ENCODE measurements at regions not wholly inside any gene's neighbourhood (a gene's known extent, or its start where the extent isn't known, plus 50 kb on each side); places are given as distances from the start of the nearest gene placed in this dataset.

DNA sequence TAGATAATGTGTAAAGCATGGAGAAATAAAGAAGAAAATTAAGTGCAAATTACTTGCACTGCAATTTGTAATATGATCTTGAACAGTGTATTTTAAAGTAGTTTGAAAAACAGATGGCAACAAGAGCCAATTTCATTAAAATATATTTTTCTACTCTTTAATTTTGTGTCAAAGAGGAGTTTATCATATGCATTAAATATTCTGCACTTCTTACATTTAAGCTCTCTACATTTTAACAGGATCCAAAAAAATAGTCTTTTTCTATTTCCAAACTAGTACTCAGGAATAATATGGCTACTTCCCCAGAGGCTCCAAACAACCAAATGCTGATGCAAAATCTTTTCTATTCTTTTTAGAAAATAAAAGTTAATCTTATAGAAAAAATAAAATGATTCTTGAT is 1221.5 kb downstream of the FSCB start (continued):
- TF ChIP-seq, protein P1, sequence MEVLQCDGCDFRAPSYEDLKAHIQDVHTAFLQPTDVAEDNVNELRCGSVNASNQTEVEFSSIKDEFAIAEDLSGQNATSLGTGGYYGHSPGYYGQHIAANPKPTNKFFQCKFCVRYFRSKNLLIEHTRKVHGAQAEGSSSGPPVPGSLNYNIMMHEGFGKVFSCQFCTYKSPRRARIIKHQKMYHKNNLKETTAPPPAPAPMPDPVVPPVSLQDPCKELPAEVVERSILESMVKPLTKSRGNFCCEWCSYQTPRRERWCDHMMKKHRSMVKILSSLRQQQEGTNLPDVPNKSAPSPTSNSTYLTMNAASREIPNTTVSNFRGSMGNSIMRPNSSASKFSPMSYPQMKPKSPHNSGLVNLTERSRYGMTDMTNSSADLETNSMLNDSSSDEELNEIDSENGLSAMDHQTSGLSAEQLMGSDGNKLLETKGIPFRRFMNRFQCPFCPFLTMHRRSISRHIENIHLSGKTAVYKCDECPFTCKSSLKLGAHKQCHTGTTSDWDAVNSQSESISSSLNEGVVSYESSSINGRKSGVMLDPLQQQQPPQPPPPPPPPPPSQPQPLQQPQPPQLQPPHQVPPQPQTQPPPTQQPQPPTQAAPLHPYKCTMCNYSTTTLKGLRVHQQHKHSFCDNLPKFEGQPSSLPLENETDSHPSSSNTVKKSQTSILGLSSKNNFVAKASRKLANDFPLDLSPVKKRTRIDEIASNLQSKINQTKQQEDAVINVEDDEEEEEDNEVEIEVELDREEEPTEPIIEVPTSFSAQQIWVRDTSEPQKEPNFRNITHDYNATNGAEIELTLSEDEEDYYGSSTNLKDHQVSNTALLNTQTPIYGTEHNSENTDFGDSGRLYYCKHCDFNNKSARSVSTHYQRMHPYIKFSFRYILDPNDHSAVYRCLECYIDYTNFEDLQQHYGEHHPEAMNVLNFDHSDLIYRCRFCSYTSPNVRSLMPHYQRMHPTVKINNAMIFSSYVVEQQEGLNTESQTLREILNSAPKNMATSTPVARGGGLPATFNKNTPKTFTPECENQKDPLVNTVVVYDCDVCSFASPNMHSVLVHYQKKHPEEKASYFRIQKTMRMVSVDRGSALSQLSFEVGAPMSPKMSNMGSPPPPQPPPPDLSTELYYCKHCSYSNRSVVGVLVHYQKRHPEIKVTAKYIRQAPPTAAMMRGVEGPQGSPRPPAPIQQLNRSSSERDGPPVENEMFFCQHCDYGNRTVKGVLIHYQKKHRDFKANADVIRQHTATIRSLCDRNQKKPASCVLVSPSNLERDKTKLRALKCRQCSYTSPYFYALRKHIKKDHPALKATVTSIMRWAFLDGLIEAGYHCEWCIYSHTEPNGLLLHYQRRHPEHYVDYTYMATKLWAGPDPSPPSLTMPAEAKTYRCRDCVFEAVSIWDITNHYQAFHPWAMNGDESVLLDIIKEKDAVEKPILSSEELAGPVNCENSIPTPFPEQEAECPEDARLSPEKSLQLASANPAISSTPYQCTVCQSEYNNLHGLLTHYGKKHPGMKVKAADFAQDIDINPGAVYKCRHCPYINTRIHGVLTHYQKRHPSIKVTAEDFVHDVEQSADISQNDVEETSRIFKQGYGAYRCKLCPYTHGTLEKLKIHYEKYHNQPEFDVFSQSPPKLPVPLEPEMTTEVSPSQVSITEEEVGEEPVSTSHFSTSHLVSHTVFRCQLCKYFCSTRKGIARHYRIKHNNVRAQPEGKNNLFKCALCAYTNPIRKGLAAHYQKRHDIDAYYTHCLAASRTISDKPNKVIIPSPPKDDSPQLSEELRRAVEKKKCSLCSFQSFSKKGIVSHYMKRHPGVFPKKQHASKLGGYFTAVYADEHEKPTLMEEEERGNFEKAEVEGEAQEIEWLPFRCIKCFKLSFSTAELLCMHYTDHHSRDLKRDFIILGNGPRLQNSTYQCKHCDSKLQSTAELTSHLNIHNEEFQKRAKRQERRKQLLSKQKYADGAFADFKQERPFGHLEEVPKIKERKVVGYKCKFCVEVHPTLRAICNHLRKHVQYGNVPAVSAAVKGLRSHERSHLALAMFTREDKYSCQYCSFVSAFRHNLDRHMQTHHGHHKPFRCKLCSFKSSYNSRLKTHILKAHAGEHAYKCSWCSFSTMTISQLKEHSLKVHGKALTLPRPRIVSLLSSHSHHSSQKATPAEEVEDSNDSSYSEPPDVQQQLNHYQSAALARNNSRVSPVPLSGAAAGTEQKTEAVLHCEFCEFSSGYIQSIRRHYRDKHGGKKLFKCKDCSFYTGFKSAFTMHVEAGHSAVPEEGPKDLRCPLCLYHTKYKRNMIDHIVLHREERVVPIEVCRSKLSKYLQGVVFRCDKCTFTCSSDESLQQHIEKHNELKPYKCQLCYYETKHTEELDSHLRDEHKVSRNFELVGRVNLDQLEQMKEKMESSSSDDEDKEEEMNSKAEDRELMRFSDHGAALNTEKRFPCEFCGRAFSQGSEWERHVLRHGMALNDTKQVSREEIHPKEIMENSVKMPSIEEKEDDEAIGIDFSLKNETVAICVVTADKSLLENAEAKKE (CRISPR knock-in tag; IDR thresholded peaks at IDR 0.05): no peak
- TF ChIP-seq ZNF114 (CRISPR knock-in tag; IDR thresholded peaks at IDR 0.05) (no peak), STAT1 (IDR thresholded peaks at IDR 0.05; ENCODE audit: unreplicated experiment) (no peak), EZH2phosphoT487 (IDR thresholded peaks at IDR 0.05; ENCODE audit: unreplicated experiment) (no peak), ZNF331 (CRISPR knock-in tag; IDR thresholded peaks at IDR 0.05; ENCODE audit: low read depth) (no peak), JUNB (IDR thresholded peaks at IDR 0.05; ENCODE audit: unreplicated experiment) (no peak)

DNA sequence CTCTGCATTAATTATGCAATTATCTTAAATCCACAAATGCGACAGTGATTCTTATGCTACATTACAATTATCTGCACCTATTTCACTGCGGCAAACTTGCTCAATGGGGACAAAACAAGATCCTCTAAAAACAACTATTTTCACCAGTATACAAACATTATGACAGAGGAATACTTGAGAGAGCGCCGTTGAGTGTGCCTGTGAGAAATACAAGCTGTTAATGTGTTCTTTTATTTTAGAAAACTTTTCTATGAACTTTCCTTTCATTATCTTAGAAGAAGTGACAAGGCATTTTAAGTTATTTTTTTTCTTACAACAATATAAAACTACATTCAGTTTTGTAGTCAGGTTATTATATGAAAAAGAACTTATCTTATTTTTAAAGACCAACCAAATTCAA is 1247.0 kb downstream of the FSCB start:
- Mint-ChIP-seq H3K27ac (no peak overlapping the region), H3K9me3 (peaks cover 17% of the 10 kb centered on the region), H3K4me1 (peaks cover 3% of the 10 kb centered on the region; the same call in 1 of the 3 replicates), H3K36me3 (ENCODE audit: low read depth) (peaks cover 12% of the 10 kb centered on the region), H3K27me3 (ENCODE audit: insufficient read depth, low read depth, poor library complexity) (no peaks in the 10 kb centered on the region), H3K4me3 (no peak overlapping the region)
- H3K27ac ChIP-seq (ENCODE audit: low read depth): no peak overlapping the region
- no peak overlapping the region for H2AFZ ChIP-seq
- DNase-seq (ENCODE audit: low spot score) (no peak), ATAC-seq (no peak)
- no peak overlapping the region for H3K4me3 ChIP-seq
- no peaks in the 10 kb centered on the region for H3F3A ChIP-seq (replicated peaks; ENCODE audit: low read depth)
- no peaks in the 10 kb centered on the region for H3K4me1 ChIP-seq (ENCODE audit: insufficient read depth)
- no peaks in the 10 kb centered on the region for H3K36me3 ChIP-seq (ENCODE audit: insufficient read depth)
- H4K20me1 ChIP-seq (replicated peaks; ENCODE audit: insufficient read depth): no peaks in the 10 kb centered on the region
- no peaks in the 10 kb centered on the region for H3K9me2 ChIP-seq (ENCODE audit: insufficient read depth)
- H3K27me3 ChIP-seq (ENCODE audit: insufficient read depth): no peaks in the 10 kb centered on the region
- H3K4me2 ChIP-seq: no peak overlapping the region
- no peaks in the 10 kb centered on the region for H3K79me2 ChIP-seq (replicated peaks; ENCODE audit: insufficient read depth)
- TF ChIP-seq JUNB (IDR thresholded peaks at IDR 0.05; ENCODE audit: unreplicated experiment) (no peak), NANOG (IDR thresholded peaks at IDR 0.05; ENCODE audit: borderline replicate concordance) (no peak), CREB1 (CRISPR knock-in tag; IDR thresholded peaks at IDR 0.05; ENCODE audit: low read depth) (no peak), STAT1 (IDR thresholded peaks at IDR 0.05; ENCODE audit: unreplicated experiment) (no peak), EZH2 (IDR thresholded peaks at IDR 0.05; ENCODE audit: low read depth, unreplicated experiment) (no peak), EZH2phosphoT487 (IDR thresholded peaks at IDR 0.05; ENCODE audit: unreplicated experiment) (no peak), ZNF331 (CRISPR knock-in tag; IDR thresholded peaks at IDR 0.05; ENCODE audit: low read depth) (no peak)
- TF ChIP-seq, protein P2, sequence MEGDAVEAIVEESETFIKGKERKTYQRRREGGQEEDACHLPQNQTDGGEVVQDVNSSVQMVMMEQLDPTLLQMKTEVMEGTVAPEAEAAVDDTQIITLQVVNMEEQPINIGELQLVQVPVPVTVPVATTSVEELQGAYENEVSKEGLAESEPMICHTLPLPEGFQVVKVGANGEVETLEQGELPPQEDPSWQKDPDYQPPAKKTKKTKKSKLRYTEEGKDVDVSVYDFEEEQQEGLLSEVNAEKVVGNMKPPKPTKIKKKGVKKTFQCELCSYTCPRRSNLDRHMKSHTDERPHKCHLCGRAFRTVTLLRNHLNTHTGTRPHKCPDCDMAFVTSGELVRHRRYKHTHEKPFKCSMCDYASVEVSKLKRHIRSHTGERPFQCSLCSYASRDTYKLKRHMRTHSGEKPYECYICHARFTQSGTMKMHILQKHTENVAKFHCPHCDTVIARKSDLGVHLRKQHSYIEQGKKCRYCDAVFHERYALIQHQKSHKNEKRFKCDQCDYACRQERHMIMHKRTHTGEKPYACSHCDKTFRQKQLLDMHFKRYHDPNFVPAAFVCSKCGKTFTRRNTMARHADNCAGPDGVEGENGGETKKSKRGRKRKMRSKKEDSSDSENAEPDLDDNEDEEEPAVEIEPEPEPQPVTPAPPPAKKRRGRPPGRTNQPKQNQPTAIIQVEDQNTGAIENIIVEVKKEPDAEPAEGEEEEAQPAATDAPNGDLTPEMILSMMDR (conservative IDR thresholded peaks at IDR 0.05; ENCODE audit: low read depth in 2 of 2): no peak
- TF ChIP-seq, protein P3, sequence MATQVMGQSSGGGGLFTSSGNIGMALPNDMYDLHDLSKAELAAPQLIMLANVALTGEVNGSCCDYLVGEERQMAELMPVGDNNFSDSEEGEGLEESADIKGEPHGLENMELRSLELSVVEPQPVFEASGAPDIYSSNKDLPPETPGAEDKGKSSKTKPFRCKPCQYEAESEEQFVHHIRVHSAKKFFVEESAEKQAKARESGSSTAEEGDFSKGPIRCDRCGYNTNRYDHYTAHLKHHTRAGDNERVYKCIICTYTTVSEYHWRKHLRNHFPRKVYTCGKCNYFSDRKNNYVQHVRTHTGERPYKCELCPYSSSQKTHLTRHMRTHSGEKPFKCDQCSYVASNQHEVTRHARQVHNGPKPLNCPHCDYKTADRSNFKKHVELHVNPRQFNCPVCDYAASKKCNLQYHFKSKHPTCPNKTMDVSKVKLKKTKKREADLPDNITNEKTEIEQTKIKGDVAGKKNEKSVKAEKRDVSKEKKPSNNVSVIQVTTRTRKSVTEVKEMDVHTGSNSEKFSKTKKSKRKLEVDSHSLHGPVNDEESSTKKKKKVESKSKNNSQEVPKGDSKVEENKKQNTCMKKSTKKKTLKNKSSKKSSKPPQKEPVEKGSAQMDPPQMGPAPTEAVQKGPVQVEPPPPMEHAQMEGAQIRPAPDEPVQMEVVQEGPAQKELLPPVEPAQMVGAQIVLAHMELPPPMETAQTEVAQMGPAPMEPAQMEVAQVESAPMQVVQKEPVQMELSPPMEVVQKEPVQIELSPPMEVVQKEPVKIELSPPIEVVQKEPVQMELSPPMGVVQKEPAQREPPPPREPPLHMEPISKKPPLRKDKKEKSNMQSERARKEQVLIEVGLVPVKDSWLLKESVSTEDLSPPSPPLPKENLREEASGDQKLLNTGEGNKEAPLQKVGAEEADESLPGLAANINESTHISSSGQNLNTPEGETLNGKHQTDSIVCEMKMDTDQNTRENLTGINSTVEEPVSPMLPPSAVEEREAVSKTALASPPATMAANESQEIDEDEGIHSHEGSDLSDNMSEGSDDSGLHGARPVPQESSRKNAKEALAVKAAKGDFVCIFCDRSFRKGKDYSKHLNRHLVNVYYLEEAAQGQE (IDR thresholded peaks at IDR 0.05; ENCODE audit: unreplicated experiment): no peak

Measured in GM23338 (cell line).